GM10266 (cell line): ENCODE measurements at regions not wholly inside any gene's neighbourhood (a gene's known extent, or its start where the extent isn't known, plus 50 kb on each side); places are given as distances from the start of the nearest gene placed in this dataset.

Experiments
- DNase-seq: peaks from one replicate; pipeline ENCODE4 v3.0.0; 2012; ENCODE audit errors: extremely low spot score
- TF ChIP-seq, protein P1 (sequence below): IDR thresholded peaks from 2 replicates; pipeline ENCODE4 v1.5.1; 2012; ENCODE audit warnings: mild to moderate bottlenecking, low read depth; ENCODE audit not compliant: control insufficient read depth, insufficient read depth; ENCODE audit errors: missing control alignments

GRCh38 chr2:15868704-15869103, 71.6 kb upstream of the MYCN start:
- DNase-seq: no peak
- TF ChIP-seq, protein P1, sequence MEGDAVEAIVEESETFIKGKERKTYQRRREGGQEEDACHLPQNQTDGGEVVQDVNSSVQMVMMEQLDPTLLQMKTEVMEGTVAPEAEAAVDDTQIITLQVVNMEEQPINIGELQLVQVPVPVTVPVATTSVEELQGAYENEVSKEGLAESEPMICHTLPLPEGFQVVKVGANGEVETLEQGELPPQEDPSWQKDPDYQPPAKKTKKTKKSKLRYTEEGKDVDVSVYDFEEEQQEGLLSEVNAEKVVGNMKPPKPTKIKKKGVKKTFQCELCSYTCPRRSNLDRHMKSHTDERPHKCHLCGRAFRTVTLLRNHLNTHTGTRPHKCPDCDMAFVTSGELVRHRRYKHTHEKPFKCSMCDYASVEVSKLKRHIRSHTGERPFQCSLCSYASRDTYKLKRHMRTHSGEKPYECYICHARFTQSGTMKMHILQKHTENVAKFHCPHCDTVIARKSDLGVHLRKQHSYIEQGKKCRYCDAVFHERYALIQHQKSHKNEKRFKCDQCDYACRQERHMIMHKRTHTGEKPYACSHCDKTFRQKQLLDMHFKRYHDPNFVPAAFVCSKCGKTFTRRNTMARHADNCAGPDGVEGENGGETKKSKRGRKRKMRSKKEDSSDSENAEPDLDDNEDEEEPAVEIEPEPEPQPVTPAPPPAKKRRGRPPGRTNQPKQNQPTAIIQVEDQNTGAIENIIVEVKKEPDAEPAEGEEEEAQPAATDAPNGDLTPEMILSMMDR: no peak

DNA sequence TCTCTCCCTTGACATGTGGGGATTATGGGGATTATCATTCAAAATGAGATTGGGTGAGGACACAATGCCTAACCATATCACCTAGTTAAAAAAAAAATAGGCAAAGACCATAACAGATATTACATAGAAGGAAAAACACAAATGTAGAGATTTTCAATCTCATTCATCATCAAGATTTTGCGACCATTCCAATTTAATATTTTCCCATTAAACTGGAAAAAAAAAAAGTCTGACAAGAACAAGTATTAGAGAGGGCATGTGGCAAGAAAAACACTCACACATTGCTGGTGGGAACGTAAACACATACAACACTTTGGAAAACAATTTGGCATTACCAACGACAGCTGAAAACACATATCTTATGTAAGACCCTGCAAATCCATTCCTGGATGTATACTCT, 71.0 kb upstream of the MYCN start:
- DNase-seq: no peak
- TF ChIP-seq, protein P1: no peak

DNA sequence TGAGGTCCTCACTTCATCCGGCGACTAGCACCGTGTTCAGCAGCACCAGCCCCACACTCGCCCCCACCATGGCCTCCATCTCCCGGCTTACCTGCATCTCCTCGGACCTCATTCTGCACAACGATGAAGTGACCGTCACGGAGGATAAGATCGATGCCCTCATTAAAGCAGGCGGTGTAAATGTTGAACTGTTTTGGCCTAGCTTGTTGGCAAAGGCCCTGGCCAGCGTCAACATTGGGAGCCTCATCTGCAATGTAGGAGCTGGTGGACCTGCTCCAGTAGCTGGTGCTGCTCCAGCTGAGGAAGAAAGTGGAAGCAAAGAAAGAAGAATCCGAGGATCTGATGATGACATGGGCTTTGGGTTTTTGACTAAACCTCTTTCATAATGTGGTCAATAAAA, 70.5 kb upstream of the MYCN start:
- DNase-seq: no peak
- TF ChIP-seq, protein P1: no peak

- DNase-seq: no peak
- TF ChIP-seq, protein P1: no peak
Measured at GRCh38 chr2:15870565-15870964, 69.8 kb upstream of the MYCN start.

GRCh38 chr2:15871239-15871783, 69.0 kb upstream of the MYCN start:
- no peak for DNase-seq

GRCh38 chr2:15872854-15873253, 67.5 kb upstream of the MYCN start:
- TF ChIP-seq, protein P1: no peak
- no peak for DNase-seq

More at GRCh38 chr2:15871239-15871783, 69.0 kb upstream of the MYCN start:
- TF ChIP-seq, protein P1: no peak

DNA sequence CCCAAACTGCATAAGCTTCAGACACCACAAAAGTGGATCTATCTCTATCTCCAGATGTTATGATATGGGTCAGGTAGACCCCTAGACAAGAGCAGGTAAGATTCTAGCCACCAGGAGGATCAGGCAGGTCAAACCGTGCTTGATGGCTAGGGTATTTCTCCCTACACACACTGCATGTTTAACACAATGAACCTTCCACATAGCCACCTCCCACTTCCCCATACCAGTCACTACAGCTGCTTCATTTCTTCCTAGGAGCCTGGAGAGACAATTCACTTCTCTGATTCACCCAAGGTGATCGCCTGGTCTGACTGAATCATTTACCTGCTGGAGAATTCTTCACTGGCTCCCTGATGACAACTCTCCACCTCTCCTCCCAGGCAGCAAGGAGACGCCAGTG, 66.0 kb upstream of the MYCN start:
- DNase-seq: no peak
- TF ChIP-seq, protein P1: no peak
